Esophagus squamous epithelium (tissue), 5 donors: ENCODE measurements at regions not wholly inside any gene's neighbourhood (a gene's known extent, or its start where the extent isn't known, plus 50 kb on each side); places are given as distances from the start of the nearest gene placed in this dataset.

ENCODE experiments used
- DNase-seq: peaks from one replicate; lab custom pipeline; 2025; lab: John Stamatoyannopoulos, UW
- H3K27ac ChIP-seq, 4 donors: fragments of 200-600 bp; sonication (generic); one replicate each; pipeline ENCODE4 v1.5.1; 2016 to 2019; ENCODE audit warnings: mild to moderate bottlenecking in 1 of 4
- H3K27me3 ChIP-seq, 4 donors: fragments of 200-600 bp; sonication (generic); 1 replicate in 3 of 4; 2 replicates in 1 of 4; pipeline versions ENCODE4 v1.5.1 to v1.6.0; 2017 to 2021; ENCODE audit warnings: antibody characterized with exemption in 1 of 4
- H3K36me3 ChIP-seq, 3 donors: fragments of 200-600 bp; sonication (generic); one replicate each; pipeline ENCODE4 v1.5.1; 2016 to 2019
- H3K4me1 ChIP-seq, 3 donors: fragments of 200-600 bp; sonication (generic); one replicate each; pipeline ENCODE4 v1.5.1; 2017 to 2019
- H3K4me3 ChIP-seq, 4 donors: fragments of 200-600 bp; sonication (generic); 1 replicate in 3 of 4; 2 replicates in 1 of 4; pipeline ENCODE4 v1.5.1; 2016 to 2019; ENCODE audit warnings: mild to moderate bottlenecking in 2 of 4, moderate library complexity in 1 of 4
- H3K9me3 ChIP-seq, 3 donors: fragments of 200-600 bp; sonication (generic); one replicate each; pipeline ENCODE4 v1.5.1; 2016 to 2019
- POLR2A ChIP-seq, 4 donors: fragments of 450-650 bp; IDR thresholded peaks; one replicate each; pipeline ENCODE4 v1.6.1; 2017; ENCODE audit warnings: antibody characterized with exemption in 4 of 4, mild to moderate bottlenecking in 4 of 4, moderate library complexity in 3 of 4
- WGBS, 2 donors: methylation state at CpG; one replicate each; pipeline ENCODE4 v1.1.5; 2018; 5-methylcytosine and 5-hydroxymethylcytosine counted together
- intact Hi-C: fragments of 100-400 bp; cut with DNase I; formaldehyde crosslinking; loops from one replicate; pipeline ENCODE4 v1.15.0; 2022
- TF ChIP-seq, protein P1 (sequence below), 6 experiments: fragments of 450-650 bp in 4 of 6; fragments of 200-600 bp in 2 of 6; sonication (generic) in 2 of 6; IDR thresholded peaks; one replicate each; pipeline ENCODE4 v1.5.1; 2016 to 2019; ENCODE audit warnings: antibody characterized with exemption in 6 of 6, mild to moderate bottlenecking in 4 of 6, moderate library complexity in 4 of 6
- donor health status: DM: yes; HTN: yes; CAD: no.

DNA sequence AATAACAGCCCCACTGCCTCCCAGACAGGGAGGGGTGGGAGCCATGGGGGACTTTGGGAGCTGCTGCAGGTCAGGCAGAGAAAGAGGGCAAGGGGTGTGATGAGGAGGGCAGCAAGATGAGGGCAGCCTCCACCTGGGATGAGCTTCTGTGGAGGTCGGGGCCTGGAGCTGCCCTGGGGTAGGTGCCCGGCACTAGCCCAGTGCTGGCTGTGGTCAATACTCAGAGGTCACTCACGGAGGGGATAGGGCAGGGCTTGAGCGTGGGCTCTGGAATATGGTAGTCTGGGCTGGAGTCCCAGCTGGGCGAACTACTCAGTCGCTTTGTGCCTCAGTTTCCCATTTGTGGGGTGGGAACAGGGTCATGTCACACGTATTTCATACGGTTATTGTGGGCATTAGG lies 169.0 kb downstream of the IRF8 start:
- H3K9me3 ChIP-seq, result no peaks in the 10 kb centered on the region
- TF ChIP-seq POLR2A (IDR thresholded peaks at IDR 0.05), result no peak
- TF ChIP-seq, protein P1, sequence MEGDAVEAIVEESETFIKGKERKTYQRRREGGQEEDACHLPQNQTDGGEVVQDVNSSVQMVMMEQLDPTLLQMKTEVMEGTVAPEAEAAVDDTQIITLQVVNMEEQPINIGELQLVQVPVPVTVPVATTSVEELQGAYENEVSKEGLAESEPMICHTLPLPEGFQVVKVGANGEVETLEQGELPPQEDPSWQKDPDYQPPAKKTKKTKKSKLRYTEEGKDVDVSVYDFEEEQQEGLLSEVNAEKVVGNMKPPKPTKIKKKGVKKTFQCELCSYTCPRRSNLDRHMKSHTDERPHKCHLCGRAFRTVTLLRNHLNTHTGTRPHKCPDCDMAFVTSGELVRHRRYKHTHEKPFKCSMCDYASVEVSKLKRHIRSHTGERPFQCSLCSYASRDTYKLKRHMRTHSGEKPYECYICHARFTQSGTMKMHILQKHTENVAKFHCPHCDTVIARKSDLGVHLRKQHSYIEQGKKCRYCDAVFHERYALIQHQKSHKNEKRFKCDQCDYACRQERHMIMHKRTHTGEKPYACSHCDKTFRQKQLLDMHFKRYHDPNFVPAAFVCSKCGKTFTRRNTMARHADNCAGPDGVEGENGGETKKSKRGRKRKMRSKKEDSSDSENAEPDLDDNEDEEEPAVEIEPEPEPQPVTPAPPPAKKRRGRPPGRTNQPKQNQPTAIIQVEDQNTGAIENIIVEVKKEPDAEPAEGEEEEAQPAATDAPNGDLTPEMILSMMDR (IDR thresholded peaks at IDR 0.05), result no peak
- peaks cover 0 to 12% (median 0%) of the 10 kb centered on the region in 4 donors for H3K27me3 ChIP-seq
- no peaks in the 10 kb centered on the region for H3K36me3 ChIP-seq
- H3K27ac ChIP-seq, result no peak overlapping the region
- H3K4me3 ChIP-seq, result no peak overlapping the region
- no peak for DNase-seq
- 72 to 85% methylated on average over 8 of the region's 8 CpGs for WGBS, 2 donors
- intact Hi-C loops, result no loop called here
- H3K4me1 ChIP-seq, result peaks cover 0 to 8% (median 0%) of the 10 kb centered on the region in 3 donors

DNA sequence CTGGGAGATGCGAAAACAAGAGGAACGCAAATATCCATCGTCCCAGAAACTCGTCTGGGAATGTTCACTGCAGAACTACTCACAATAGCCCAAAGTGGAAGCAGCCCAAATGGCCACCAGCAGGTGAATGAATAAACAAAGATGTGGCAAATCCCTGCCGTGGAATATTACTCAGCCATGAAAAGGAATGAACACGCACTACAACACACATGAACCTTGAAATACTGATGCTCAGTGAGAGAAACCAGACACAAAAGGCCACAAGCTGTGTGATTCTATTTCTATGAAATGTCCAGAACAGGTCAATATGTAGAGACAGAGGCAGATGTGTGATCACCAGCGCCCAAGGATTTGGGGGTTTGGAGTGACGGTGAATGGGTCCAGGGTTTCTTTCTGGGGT lies 169.8 kb downstream of the IRF8 start:
- intact Hi-C loops, result no loop called here
- H3K9me3 ChIP-seq, result no peaks in the 10 kb centered on the region
- 92 to 97% methylated on average over 6 to 7 of the region's 8 CpGs for WGBS, 2 donors
- peaks cover 0 to 20% (median 0%) of the 10 kb centered on the region in 4 donors for H3K27me3 ChIP-seq
- peaks cover 0 to 8% (median 0%) of the 10 kb centered on the region in 3 donors for H3K4me1 ChIP-seq
- H3K36me3 ChIP-seq, result no peaks in the 10 kb centered on the region
- no peak overlapping the region for H3K4me3 ChIP-seq
- TF ChIP-seq, protein P1 (IDR thresholded peaks at IDR 0.05), result no peak
- TF ChIP-seq POLR2A (IDR thresholded peaks at IDR 0.05), result no peak
- no peak overlapping the region for H3K27ac ChIP-seq
- no peak for DNase-seq

DNA sequence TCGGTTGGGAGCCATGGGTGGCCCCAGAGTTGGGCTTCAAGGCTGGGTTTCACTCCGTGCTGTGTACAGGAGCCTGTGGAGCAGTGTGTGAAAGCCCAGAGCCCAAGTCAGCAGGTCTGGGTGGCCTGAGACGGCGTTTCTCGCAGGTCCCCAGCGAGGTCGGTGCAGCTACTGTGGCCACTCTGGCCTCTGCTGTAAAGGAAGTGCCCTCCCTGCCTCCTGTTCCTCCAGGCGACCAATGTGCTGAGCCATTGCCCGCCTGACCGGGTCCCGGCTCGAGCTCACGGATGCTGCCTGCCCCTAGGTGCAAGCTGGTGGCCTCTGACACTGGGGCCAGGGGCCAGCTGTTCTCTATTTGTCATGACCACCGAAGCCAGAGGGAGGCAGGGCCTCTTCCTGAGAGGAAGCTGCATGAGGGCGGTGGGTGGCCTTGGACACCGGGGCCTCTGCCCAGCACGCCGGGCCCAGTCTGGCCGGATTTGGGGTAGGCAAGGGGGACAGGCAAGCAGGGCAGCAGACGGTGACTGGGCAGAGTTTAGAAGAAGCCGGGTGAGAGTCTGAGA lies 170.9 kb downstream of the IRF8 start:
- no peak overlapping the region for H3K27ac ChIP-seq
- H3K4me3 ChIP-seq, result no peak overlapping the region
- TF ChIP-seq POLR2A (IDR thresholded peaks at IDR 0.05), result no peak
- TF ChIP-seq, protein P1 (IDR thresholded peaks at IDR 0.05), result no peak
- intact Hi-C loops, result no loop called here
- no peaks in the 10 kb centered on the region for H3K9me3 ChIP-seq
- peaks cover 0 to 3% (median 0%) of the 10 kb centered on the region in 3 donors for H3K4me1 ChIP-seq
- H3K36me3 ChIP-seq, result no peaks in the 10 kb centered on the region
- H3K27me3 ChIP-seq, result peaks cover 0 to 24% (median 0%) of the 10 kb centered on the region in 4 donors
- no peak for DNase-seq
- 75 to 78% methylated on average over 9 to 12 of the region's 21 CpGs for WGBS, 2 donors

DNA sequence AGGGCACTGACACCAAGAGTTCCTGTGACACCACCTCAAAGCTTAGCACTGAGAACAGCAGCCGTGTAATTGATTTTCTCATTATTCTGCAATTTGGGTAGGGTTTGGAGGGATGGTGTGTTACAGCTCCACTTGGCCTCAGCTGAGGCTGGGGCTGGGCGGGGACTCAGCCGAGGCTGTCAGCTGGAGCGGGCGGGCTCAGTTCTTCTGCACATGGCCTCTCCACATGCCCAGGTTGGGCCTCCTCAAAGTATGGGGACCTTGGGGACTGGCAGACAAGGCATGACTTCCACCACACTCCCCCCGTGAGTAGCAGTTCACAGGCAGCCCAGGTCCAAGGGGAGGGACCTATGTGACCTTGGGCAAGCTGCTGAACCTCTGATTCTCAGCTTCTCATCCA lies 171.5 kb downstream of the IRF8 start:
- Histone ChIP-seq H3K36me3 (no peaks in the 10 kb centered on the region), H3K4me3 (no peak overlapping the region), H3K27ac (no peak overlapping the region), H3K27me3 (peaks cover 0 to 28% (median 0%) of the 10 kb centered on the region in 4 donors), H3K9me3 (no peaks in the 10 kb centered on the region), H3K4me1 (peaks cover 0 to 4% (median 0%) of the 10 kb centered on the region in 3 donors)
- 42% methylated on average over 4 of the region's 6 CpGs; no CpG with 5 or more reads in 1 of the 2 donors for WGBS, 2 donors
- DNase-seq, result no peak
- TF ChIP-seq, protein P1 (IDR thresholded peaks at IDR 0.05), result no peak
- no peak for TF ChIP-seq POLR2A (IDR thresholded peaks at IDR 0.05)
- intact Hi-C loops, result no loop called here

DNA sequence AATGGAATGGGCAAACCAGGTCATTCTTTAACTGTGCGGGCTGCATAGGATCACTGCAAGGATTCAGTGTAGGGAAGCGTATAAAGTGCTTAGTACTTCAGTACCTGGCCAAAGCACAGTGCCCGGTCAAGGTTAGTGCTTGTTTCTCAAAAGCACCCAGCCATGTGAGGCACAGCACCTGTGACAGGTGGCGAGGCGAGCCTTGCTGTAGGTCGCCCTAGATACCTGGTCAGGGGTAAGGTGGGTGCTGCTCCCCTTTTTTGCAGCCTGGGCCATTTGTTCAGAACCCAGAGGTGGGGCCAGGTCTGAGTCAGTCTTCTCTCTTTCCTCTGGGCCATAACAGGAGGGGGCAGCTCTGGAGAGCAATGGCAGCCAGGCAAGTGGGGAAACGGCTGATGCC lies 172.0 kb downstream of the IRF8 start:
- H3K27me3 ChIP-seq, result peaks cover 0 to 28% (median 0%) of the 10 kb centered on the region in 4 donors
- peaks cover 0 to 4% (median 0%) of the 10 kb centered on the region in 3 donors for H3K4me1 ChIP-seq
- WGBS, 2 donors, result 67 to 77% methylated on average over 4 to 5 of the region's 7 CpGs
- no peaks in the 10 kb centered on the region for H3K9me3 ChIP-seq
- no peak overlapping the region for H3K4me3 ChIP-seq
- DNase-seq, result no peak
- H3K36me3 ChIP-seq, result no peaks in the 10 kb centered on the region
- intact Hi-C loops, result no loop called here
- H3K27ac ChIP-seq, result no peak overlapping the region
- TF ChIP-seq, protein P1 (IDR thresholded peaks at IDR 0.05), result no peak
- TF ChIP-seq POLR2A (IDR thresholded peaks at IDR 0.05), result no peak
